Ovary (tissue), 3 donors: ENCODE measurements at regions not wholly inside any gene's neighbourhood (a gene's known extent, or its start where the extent isn't known, plus 50 kb on each side); places are given as distances from the start of the nearest gene placed in this dataset.

ENCODE experiments used
- CTCF ChIP-seq, 3 donors: fragments of 450-650 bp in 2 of 3; fragments of 200-600 bp in 1 of 3; IDR thresholded peaks; one replicate each; pipeline versions ENCODE4 v1.5.1 to v1.8.0; 2016 to 2022; ENCODE audit warnings: antibody characterized with exemption in 3 of 3, mild to moderate bottlenecking in 1 of 3
- EP300 ChIP-seq: sonication (generic); formaldehyde crosslinking; IDR thresholded peaks from one replicate; pipeline ENCODE4 v1.6.1; 2017; ENCODE audit warnings: antibody characterized with exemption
- POLR2A ChIP-seq: fragments of 450-650 bp; IDR thresholded peaks from one replicate; pipeline ENCODE4 v1.6.1; 2017; ENCODE audit warnings: antibody characterized with exemption, mild to moderate bottlenecking, moderate library complexity
- donor health status: DM: no; HTN: no; CAD: no.

- no peak for TF ChIP-seq CTCF (IDR thresholded peaks at IDR 0.05)
- TF ChIP-seq EP300: no peak
- TF ChIP-seq POLR2A: no peak
Observed at GRCh38 chr20:4571759-4572531, 114.3 kb upstream of the PRNP start.
